Neural progenitor cell (in vitro differentiated cells): ENCODE measurements at regions not wholly inside any gene's neighbourhood (a gene's known extent, or its start where the extent isn't known, plus 50 kb on each side); places are given as distances from the start of the nearest gene placed in this dataset.

Experiments used
- CTCF ChIP-seq: fragments of 200-600 bp; sonication (generic); IDR thresholded peaks from 2 replicates; pipeline ENCODE4 v1.5.1; 2017; ENCODE audit warnings: antibody characterized with exemption, mild to moderate bottlenecking
- EZH2 ChIP-seq: fragments of 200-600 bp; sonication (generic); IDR thresholded peaks from 2 replicates; pipeline ENCODE4 v1.6.1; 2017; ENCODE audit warnings: antibody characterized with exemption, mild to moderate bottlenecking, moderate library complexity

- TF ChIP-seq CTCF (no peak), EZH2 (no peak)
These were observed 585.0 kb downstream of the TAF11L14 start for GRCh38 chr5:18219241-18219640.
